ENCODE measurements at regions not wholly inside any gene's neighbourhood (a gene's known extent, or its start where the extent isn't known, plus 50 kb on each side); places are given as distances from the start of the nearest gene placed in this dataset.

DNA sequence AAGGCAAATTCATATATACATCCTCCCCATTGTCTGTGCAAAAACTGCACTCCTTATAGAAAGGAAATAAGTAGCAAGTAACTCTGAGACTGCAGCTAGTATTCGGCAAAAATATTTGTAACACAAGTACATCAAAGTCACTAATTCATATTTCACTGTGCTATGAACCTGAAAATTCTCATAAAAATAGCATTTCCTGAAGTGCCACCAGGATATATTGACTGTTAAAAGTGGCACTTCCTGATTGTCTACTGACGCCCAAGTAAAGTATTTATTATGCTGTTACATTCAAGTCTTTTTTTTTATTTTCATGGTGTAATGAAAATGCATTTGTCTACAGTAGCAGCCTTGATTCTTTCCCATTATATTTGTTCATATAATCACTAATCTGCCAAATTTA, 673.8 kb downstream of the PTPRC start:
- DNase-seq (ENCODE audit: low read depth, low spot score) = no peak
- H3K4me3 ChIP-seq (ENCODE audit: low read depth, low read length) = no peak overlapping the region
- ChIA-PET POLR2A (no interaction called here), CTCF (no interaction called here)
- TF ChIP-seq, protein P1, sequence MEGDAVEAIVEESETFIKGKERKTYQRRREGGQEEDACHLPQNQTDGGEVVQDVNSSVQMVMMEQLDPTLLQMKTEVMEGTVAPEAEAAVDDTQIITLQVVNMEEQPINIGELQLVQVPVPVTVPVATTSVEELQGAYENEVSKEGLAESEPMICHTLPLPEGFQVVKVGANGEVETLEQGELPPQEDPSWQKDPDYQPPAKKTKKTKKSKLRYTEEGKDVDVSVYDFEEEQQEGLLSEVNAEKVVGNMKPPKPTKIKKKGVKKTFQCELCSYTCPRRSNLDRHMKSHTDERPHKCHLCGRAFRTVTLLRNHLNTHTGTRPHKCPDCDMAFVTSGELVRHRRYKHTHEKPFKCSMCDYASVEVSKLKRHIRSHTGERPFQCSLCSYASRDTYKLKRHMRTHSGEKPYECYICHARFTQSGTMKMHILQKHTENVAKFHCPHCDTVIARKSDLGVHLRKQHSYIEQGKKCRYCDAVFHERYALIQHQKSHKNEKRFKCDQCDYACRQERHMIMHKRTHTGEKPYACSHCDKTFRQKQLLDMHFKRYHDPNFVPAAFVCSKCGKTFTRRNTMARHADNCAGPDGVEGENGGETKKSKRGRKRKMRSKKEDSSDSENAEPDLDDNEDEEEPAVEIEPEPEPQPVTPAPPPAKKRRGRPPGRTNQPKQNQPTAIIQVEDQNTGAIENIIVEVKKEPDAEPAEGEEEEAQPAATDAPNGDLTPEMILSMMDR (IDR thresholded peaks at IDR 0.05; ENCODE audit: insufficient read depth, low read length, missing control alignments) = no peak

DNA sequence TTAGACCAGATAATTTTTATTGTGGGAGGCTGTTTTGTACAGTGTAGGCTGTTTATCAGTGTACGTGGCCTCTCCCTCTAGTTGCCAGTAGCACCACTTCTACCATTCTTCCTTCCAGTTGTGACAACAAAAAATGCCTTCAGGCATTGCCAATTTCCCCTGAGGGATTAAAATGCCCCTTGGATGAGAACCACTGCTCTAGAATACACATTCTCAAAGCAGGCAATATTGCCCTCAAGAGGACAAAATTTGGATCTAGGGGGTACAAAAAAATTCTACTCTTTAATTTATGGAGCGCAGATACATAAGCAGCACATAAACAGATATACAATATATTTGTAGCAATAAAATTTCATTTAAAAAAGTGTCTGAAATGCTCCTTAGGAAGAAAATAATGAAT, 674.6 kb downstream of the PTPRC start:
- TF ChIP-seq, protein P1 (IDR thresholded peaks at IDR 0.05; ENCODE audit: insufficient read depth, low read length, missing control alignments) = no peak
- ChIA-PET CTCF (no interaction called here), POLR2A (no interaction called here)
- no peak overlapping the region for H3K4me3 ChIP-seq (ENCODE audit: low read depth, low read length)
- DNase-seq (ENCODE audit: low read depth, low spot score) = no peak

DNA sequence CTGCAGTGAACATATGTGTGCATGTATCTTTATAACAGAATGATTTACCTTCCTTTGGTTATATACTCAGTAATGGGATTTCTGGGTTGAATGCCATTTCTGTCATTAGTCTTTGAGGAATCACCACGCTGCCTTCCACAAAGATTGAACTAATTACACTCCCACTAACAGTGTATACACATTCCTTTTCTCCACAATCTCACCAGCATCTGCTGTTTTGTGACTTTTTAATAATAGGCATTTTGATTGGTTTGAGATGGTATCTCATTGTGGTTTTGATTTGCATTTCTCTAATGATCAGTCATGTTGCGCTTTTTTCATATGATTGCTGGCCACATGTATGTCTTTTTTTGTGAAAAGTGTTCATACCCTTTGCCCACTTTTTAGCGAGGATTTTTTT, 680.5 kb downstream of the PTPRC start:
- no peak overlapping the region for H3K4me3 ChIP-seq (ENCODE audit: low read depth, low read length)
- TF ChIP-seq, protein P1 (IDR thresholded peaks at IDR 0.05; ENCODE audit: insufficient read depth, low read length, missing control alignments) = no peak
- POLR2A ChIA-PET = no interaction called here
- DNase-seq (ENCODE audit: low read depth, low spot score) = no peak
- CTCF ChIA-PET = no interaction called here

DNA sequence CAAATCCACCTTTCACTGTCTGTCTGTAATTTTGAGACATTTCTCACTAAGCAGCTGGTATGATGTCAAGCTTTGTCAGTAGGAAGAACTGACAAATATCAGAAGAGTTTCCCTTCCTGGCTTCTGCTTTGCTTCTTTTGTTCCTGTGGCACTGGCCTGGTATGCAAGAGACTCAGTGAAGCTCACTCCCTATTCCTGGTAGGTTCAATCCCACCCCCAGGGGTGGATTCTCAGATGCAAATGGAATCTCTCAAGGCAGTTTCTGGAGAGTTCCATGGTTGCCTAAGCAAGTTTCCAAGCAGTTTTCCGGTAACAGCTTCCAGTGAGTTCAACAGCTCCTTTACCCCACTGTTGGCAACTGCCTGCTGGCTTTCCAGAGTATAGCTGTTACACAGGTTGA, 683.4 kb downstream of the PTPRC start:
- no peak overlapping the region for H3K4me3 ChIP-seq (ENCODE audit: low read depth, low read length)
- ChIA-PET CTCF (no interaction called here), POLR2A (no interaction called here)
- TF ChIP-seq, protein P1 (IDR thresholded peaks at IDR 0.05; ENCODE audit: insufficient read depth, low read length, missing control alignments) = no peak
- DNase-seq (ENCODE audit: low read depth, low spot score) = no peak

DNA sequence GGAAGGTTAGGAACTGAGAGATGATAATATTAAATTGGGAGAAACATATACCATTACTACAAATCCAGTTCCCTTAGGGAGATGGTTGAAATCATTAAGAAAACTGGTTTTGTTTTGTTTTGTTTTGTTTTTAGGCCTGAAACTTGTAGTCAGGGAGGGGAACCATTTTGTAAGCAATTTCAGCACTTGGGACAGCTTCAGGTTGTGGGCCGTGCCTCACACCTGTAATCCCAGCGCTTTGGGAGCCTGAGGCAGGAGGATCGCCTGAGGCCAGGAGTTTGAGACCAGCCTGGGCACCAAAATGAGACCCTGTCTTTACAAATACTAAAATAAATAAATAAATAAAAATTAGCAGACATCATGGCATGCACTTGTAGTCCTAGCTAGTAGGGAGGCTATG, 694.3 kb upstream of the NR5A2 start:
- POLR2A ChIA-PET = no interaction called here
- DNase-seq (ENCODE audit: low read depth, low spot score) = no peak
- CTCF ChIA-PET = no interaction called here
- TF ChIP-seq, protein P1 (IDR thresholded peaks at IDR 0.05; ENCODE audit: insufficient read depth, low read length, missing control alignments) = no peak
- H3K4me3 ChIP-seq (ENCODE audit: low read depth, low read length) = no peak overlapping the region

DNA sequence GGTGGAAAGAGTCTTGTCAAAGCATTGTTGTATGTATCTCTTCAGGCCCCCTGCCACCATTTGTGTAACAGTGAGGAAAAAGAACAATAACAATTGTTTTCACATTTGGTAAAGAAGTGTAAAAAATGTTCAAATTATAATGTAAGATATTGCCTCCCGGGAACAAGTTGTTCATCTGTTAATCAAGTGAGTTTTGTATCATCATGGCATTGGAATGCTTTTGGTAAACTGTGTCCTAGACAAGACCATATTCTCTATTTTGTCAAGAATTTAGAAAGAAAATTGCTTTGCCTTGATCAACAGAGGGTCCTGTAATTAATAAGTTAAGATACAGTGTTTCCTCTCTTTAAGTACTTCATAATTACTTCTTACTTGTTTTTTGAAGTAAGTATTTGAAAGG, 692.0 kb upstream of the NR5A2 start:
- ChIA-PET CTCF (no interaction called here), POLR2A (no interaction called here)
- DNase-seq (ENCODE audit: low read depth, low spot score) = no peak
- TF ChIP-seq, protein P1 (IDR thresholded peaks at IDR 0.05; ENCODE audit: insufficient read depth, low read length, missing control alignments) = no peak
- H3K4me3 ChIP-seq (ENCODE audit: low read depth, low read length) = no peak overlapping the region

All from AG04449 (cell line).